HG02943 (cell line): ENCODE measurements at regions not wholly inside any gene's neighbourhood (a gene's known extent, or its start where the extent isn't known, plus 50 kb on each side); places are given as distances from the start of the nearest gene placed in this dataset.
"Not testable (repeated sequence)": the region's sequence is repeated elsewhere in the genome, so short reads cannot be mapped to it uniquely, and the experiment has no call there.

Source experiments
- ATAC-seq: cut with Tn5 transposase; IDR thresholded peaks from one replicate; pipeline ENCODE4 v1.9.1; 2021; ENCODE audit warnings: mild to moderate bottlenecking, low read depth, moderate library complexity; ENCODE audit not compliant: unreplicated experiment

GRCh38 chr3:5729852-5730251 is 542.3 kb downstream of the EDEM1 start:
- ATAC-seq: no peak

GRCh38 chr3:5731100-5731499 is 543.6 kb downstream of the EDEM1 start:
- ATAC-seq: no peak

DNA sequence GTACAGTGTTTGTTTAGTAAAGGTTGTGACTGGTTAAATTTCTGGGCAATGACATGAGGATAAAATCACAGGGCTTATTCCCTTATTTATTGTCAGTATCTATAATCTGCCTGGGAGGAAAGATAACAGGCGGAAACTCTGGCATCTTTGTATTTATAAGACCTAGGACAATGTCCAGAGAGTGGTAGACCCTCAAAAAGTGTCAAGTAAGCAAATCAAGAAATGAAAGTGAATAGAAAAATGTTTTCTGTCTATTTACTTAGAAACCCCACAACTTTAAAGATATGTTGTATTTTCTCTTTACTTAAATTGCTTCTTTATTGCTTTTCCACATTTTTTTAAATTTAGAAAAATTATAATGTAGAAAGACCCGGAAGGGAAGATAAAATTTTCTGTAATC is 544.6 kb downstream of the EDEM1 start:
- ATAC-seq: no peak

DNA sequence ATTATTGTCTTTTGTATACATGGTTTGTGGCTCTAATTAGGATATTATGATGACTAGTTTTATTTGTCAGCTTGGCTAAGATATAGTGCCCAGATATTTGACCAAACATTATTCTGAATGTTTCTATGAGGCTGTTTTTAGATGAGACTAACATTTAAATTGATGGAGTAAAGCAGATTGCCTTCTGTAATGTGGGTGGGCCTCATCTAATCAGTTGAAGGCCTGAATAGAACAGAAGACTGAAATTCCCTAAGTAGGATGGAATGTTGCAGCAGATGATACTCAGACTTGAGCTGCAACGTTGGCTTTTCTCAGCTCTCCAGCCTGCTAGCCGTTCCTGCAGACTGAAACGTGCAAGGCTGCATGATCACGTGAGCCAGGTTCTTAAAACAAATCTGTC is 546.5 kb downstream of the EDEM1 start:
- no peak for ATAC-seq

DNA sequence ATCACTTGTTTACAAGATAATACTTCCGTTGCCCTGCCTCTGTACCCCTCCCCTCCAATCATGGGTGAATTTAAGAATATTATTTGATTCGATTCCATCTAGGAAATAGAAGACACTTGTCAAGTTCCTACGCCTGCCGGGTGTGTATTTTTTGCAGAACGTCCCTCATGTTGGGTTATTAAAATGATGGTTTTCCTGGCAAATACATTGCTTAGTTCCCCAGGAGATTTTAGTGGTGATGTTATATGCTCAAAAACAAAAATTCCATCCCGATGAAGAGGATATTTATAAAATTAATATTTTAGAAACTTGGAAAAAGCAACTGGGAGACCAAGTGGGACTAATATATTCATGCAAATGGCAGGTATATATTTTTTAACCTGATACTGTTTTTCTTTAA is 548.4 kb downstream of the EDEM1 start:
- no peak for ATAC-seq

DNA sequence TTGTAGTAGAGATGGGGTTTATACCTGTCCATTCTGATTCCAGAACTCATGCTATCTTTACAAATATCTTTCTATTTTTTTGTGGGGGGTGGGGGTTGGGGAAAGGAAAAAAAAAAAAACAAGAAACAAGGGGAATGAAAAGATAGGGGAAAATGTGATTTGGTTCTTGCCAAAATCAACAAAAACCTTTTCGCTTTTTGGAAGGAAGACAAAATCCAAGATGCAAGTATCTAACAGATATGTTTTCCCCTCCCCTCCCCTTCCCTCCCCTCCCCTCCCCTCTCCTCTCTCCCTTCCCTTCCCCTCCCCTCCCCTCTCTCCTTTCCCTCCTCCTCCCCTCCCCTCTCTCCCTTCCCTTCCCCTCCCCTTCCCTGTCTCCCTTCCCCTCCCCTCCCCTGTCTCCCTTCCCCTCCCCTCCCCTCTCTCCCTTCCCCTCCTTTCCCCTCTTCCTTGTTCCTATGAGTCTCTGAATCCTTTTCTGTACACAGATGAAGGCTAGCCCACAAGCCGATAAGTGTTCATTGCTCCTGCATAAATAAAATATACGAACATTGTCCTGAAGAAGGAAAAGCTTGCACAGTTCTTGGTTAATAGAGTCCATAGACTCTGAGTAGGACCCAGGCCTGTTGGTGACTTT is 551.9 kb downstream of the EDEM1 start:
- no peak for ATAC-seq

DNA sequence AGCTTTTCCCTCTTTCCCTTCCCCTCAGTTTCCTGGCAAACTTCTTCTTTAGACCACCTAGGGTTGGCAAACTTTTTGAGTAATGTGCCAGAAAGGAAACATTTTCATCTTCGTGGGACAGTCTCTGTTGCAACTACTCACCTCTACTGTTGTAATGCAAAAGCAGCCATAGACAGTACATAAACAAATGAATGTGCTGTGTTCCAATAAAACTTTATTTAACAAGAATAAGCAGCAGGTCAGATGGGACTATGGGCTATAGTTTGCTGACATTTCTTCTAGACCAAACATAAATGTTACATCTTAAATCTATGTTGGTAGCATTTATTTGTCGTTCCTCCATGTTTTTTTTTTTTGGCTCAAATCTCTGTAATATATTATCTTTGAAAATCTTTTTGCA is 552.4 kb downstream of the EDEM1 start:
- no peak for ATAC-seq

GRCh38 chr3:5741017-5741416 is 553.5 kb downstream of the EDEM1 start:
- no peak for ATAC-seq

DNA sequence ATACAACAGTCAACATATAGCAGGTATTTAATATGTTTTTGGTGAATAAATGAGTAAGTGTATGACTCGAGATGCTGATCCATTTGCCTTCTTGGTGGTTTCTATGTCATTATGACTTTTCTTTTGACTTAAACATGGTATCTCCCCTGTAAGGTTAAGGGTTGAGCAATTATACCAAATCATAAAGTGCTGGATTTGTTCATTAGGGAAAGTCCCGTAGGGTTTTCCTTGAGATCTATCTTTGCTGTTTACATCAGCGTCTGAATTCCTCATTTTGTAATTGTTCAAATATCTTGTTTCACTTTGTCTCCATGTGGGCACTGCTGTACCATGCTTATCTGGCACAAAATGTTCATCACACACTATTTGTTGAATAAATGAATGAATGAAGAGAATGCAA is 562.6 kb downstream of the EDEM1 start:
- ATAC-seq: no peak

DNA sequence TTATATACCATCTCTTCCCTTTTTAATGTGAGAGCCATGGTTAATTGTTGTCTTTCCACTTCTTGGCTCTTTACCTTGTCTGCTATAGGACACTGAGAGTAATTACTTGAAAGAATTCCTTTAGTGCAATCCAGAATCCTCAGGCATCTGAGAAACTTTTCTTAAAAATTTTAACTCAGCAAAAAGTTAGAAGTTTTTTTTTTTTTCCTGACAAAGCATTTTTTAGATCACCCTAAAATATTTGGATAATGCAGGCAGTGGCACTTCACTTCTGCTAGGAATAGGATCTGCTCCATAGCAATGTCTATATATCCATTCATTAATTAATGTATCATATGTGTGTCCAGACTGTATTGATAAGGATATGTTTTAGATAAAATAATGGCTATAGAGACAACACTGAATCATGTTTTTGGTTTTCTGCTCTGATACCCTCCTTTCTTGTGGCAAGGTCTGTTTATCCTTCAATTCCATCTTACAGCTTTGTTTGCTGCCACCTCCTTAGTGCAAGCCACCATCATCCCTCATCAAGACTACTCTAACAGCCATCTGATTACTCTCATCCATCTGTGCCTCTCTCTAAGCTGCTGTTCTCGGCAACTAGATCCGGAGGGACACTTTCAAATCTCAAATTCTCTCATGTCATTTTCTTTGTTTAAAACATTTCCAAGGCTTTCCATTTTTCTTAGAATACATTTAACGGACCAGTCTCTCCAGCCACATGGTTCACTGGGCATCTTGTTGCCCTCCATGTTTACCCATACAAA is 563.5 kb downstream of the EDEM1 start:
- ATAC-seq: no peak

DNA sequence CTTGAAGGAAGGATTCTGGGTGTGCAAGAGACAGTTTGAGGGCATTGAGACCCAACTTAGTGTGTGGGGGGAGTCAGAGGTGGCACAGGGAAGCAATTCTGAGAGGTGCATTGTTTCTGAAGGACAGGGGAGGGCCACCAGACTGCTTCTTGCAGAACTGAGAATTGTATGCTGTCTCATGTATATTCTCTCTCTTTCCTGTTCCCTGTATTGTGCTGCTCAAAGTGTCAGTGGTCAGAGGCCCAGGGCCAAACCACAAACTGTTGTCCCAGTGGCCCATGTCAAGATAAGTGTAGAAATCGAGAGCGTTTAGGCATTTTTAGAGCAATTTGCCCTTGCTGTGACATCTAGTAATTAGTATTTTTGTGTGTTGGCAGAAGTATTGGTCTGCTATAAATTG is 567.1 kb downstream of the EDEM1 start:
- no peak for ATAC-seq

DNA sequence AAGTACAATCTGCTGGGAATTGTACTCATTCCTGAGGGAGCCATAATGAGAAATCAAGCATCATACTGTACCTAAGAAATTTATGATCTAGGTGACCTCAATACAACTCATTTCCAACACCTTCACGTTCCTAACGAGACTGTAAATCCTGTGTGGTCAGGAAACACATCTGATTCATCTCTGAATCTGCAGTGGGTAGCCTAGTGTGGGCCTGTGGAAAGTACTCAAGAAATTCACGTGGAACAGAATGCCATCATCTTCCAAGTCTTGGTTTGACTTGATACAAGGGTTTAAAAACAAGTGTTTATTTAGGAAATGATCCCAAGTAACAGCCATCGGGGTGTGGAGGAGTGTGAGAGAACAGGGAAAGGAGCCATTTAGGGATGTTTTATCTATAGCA is 568.9 kb downstream of the EDEM1 start:
- no peak for ATAC-seq

- ATAC-seq: no peak
These were observed 569.8 kb downstream of the EDEM1 start for GRCh38 chr3:5757213-5757804.

GRCh38 chr3:5758699-5759098 is 571.2 kb downstream of the EDEM1 start:
- no peak for ATAC-seq

DNA sequence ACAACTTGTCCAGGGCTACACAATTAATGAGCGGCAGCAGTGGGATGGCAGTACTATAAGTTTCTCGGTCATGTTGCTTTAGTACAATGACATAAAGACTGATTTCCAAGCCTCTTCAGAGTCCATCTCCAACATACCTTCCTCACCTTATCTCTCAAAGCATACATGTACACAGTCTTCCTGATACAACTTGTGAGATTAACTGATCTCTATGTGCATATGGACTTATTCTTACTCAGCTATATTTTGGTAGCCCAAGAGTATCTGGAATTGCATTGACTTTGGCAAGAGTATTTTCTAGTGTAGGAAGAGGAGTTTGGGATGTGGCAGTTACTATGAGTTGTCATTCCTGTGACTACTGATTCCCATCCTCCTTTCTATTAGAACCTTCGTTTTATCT is 575.0 kb downstream of the EDEM1 start:
- ATAC-seq: no peak

DNA sequence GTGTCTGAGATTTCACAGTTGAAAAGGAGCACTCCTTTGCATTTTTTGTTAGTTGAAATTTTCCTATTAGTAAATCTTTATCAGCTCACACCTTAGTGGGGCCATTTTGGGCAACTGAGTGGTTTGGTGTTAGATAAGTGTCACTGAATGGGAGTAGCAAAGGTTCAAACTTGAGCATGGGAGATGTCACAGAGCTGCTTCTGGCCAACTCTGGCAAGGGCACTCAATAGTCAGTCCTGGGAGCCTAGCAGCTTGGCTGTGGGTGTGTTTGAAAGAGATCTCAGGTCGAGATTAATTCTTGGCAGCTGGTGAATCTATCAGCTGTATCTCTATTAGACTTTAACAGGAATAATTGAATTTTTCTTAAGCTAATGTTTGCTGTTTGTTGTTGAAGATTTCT is 579.3 kb downstream of the EDEM1 start:
- no peak for ATAC-seq

DNA sequence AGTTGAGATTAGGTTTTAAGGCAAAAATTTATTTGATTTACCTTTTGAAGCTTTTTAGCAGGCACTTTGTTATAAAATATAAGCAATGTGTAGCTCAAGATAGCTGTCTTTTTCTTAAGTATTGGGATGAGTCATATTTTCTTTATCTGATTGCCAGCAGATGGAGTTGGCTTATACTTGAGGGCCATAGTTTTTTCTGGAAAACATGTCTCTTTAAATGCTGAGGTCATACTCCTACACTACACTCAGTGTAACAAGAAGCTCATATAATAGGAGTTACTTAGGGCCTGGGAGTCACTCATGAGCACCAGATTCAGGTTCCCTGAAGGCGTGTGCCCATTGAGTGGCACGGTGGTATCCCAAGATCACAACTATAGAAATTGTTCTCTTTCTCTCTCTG is 579.8 kb downstream of the EDEM1 start:
- ATAC-seq: no peak

DNA sequence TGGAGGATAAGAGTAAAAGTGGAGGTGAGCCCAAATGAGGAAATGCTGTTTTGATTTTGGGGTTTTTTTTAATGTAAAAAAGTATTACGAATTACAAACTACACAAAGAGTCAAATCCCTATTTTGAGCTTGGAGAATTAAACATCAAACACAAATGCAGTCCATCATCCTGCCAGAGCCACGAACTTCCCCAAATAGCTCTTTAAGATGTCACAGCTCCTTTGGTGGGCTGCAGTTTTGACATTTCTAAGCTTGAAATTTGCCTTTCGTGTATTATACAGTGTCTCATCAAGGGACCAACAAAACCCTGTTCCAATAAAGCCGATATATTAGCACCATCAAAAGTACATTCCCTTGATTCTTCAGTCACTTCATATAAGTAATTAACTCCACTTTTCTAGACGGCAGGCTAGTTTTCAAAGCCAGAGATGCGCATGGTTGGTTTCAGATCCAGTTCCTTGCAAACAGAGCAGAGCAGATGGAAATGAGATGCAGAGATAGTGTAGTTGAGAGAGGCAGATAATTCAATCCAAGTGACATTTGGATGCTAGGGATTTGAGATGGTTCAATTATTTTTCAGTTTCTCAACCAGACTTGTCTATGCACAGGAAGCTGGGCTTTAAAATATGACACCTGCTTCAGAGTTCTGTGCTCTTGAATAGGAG is 580.9 kb downstream of the EDEM1 start:
- no peak for ATAC-seq

DNA sequence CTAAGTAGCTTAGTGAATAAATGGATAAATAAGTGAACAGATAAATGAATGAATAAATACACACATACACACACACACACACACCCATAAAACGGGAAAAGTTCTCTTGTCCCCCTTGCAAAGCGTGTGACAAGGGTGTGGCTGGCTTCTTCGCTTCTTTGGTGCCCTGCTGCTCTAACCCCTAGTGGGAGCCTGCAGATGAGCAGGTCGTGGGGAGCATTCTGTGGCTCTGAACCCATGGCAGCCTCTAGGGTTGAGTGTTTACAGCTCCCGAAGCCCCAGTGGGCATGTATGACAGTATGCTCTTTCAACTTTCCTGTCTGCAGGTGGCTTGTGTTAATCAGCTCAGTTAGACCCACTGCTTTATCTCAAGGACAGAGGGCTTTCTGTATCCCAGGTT is 582.3 kb downstream of the EDEM1 start:
- ATAC-seq: no peak

GRCh38 chr3:5774337-5774736 is 586.8 kb downstream of the EDEM1 start:
- ATAC-seq: no peak

GRCh38 chr3:5775100-5775499 is 587.6 kb downstream of the EDEM1 start:
- ATAC-seq: not testable (repeated sequence)
